SU-DHL-6 (cell line): ENCODE measurements at regions not wholly inside any gene's neighbourhood (a gene's known extent, or its start where the extent isn't known, plus 50 kb on each side); places are given as distances from the start of the nearest gene placed in this dataset.

Experiments
- H2AFZ ChIP-seq: fragments of 200-600 bp; sonication (generic); 2 replicates; pipeline ENCODE4 v1.6.1; 2014; ENCODE audit warnings: low read depth, mild to moderate bottlenecking, moderate library complexity, mixed read lengths, antibody characterized with exemption, low read length; ENCODE audit not compliant: severe bottlenecking
- H3F3A ChIP-seq: fragments of 200-600 bp; shearing (Covaris generic); 2 replicates; pipeline ENCODE4 v1.6.0; 2016; ENCODE audit warnings: antibody characterized with exemption, mild to moderate bottlenecking; ENCODE audit not compliant: insufficient read depth
- H3K27ac ChIP-seq: fragments of 200-600 bp; sonication (generic); 2 replicates; pipeline ENCODE4 v1.5.1; 2016; ENCODE audit warnings: low read depth, mild to moderate bottlenecking, low read length, moderate library complexity, mixed read lengths
- H3K27me3 ChIP-seq: fragments of 200-600 bp; sonication (generic), shearing (Covaris generic); 2 replicates; pipeline ENCODE4 v1.6.0; 2014; ENCODE audit warnings: mild to moderate bottlenecking, low read length
- H3K36me3 ChIP-seq: fragments of 200-600 bp; sonication (generic); 2 replicates; pipeline ENCODE4 v1.6.1; 2014; ENCODE audit warnings: mild to moderate bottlenecking, low read length, mixed read lengths
- H3K4me2 ChIP-seq: fragments of 300-600, 200-600 bp; shearing (Covaris generic), sonication (generic); 2 replicates; pipeline ENCODE4 v1.6.0; 2014; ENCODE audit warnings: low read length, low read depth, mild to moderate bottlenecking; ENCODE audit not compliant: poor library complexity, severe bottlenecking
- H3K4me3 ChIP-seq: fragments of 200-600 bp; sonication (generic); 2 replicates; pipeline ENCODE4 v1.5.1; 2014; ENCODE audit warnings: antibody characterized with exemption, low read length, mild to moderate bottlenecking, mixed read lengths; ENCODE audit not compliant: insufficient read depth, poor library complexity, severe bottlenecking
- H3K79me2 ChIP-seq: fragments of 200-600 bp; sonication (generic); 2 replicates; pipeline ENCODE4 v1.6.1; 2014; ENCODE audit warnings: mild to moderate bottlenecking, low read length, moderate library complexity; ENCODE audit not compliant: insufficient read depth
- H3K9ac ChIP-seq: fragments of 200-600 bp; sonication (generic); 2 replicates; pipeline ENCODE4 v1.7.0; 2014; ENCODE audit warnings: mild to moderate bottlenecking, low read length
- H3K9me2 ChIP-seq: fragments of 200-600 bp; sonication (generic); replicated peaks from 2 replicates; pipeline ENCODE4 v1.6.1; 2014; ENCODE audit warnings: low read length; ENCODE audit not compliant: insufficient read depth
- H3K9me3 ChIP-seq: fragments of 200-600 bp; sonication (generic); 2 replicates; pipeline ENCODE4 v1.6.1; 2014; ENCODE audit warnings: low read length, mixed read lengths; ENCODE audit not compliant: insufficient read depth
- H4K20me1 ChIP-seq: fragments of 200-600 bp; sonication (generic); 2 replicates; pipeline ENCODE4 v1.6.1; 2014; ENCODE audit warnings: low read depth, mild to moderate bottlenecking, antibody characterized with exemption, low read length, moderate library complexity, mixed read lengths
- CTCF ChIP-seq: fragments of 200-600 bp; sonication (generic); IDR thresholded peaks from one replicate; pipeline ENCODE4 v1.5.1; 2017; ENCODE audit warnings: antibody characterized with exemption, mild to moderate bottlenecking, low read length, moderate library complexity; ENCODE audit not compliant: insufficient read depth, poor library complexity, severe bottlenecking
- EZH2phosphoT487 ChIP-seq: fragments of 200-600 bp; sonication (generic), shearing (Covaris generic); conservative IDR thresholded peaks from 2 replicates; pipeline ENCODE4 v1.6.1; 2018; ENCODE audit warnings: mild to moderate bottlenecking, antibody characterized with exemption, low read length, moderate library complexity, mixed read lengths

DNA sequence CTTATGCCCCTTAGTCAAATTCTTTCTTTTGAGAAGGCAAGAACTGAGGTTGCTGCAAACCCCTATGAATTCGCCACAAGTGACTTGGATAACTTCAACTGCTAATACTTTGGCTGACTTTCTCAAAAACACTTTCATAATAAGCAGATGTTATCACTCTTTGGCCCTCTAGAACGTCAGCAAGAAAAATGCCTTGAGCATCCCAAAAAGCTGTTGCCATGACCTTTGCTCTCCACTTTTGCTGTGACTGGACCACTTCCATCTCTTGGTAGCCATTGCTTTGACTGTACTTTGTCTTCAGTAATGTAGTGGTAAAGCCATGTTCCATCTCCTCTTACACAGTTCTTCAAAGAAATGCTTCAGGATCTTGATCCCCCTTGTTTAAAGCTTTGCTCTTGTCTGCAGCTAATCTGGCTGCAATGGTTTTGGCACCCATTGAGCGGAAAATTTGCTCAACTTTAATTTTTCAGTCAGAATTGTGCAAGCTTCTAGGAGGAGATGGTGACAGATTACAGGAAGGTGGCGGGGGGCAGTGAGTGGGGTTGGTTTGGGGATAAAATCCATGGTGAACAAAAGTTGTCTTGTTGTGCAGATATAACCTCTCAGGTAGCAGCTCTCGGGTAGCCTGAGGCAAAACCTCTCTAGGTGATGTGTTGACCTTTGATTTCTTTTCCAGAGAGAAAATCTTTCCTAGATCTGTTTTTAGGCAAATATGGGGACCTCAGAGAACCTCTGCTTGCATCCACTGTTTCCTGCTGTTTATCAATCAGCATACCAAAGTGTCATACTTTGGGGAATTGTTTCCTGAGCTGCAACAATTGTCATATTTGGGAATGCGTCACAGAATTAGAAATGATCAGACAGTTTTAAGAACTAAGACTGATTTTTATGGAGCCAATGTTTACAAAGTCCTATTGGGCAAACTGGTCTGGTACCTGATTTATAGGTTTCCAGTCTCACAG lies 83.6 kb downstream of the CCR1 start:
- no peaks in the 10 kb centered on the region for H3K79me2 ChIP-seq
- H3K4me3 ChIP-seq, result no peak overlapping the region
- H4K20me1 ChIP-seq, result no peaks in the 10 kb centered on the region
- no peak for TF ChIP-seq CTCF
- no peaks in the 10 kb centered on the region for H3F3A ChIP-seq
- H3K9me3 ChIP-seq, result no peaks in the 10 kb centered on the region
- no peak overlapping the region for H3K4me2 ChIP-seq
- H3K36me3 ChIP-seq, result no peaks in the 10 kb centered on the region
- no peaks in the 10 kb centered on the region for H3K9me2 ChIP-seq
- no peaks in the 10 kb centered on the region for H3K27me3 ChIP-seq
- no peak overlapping the region for H3K9ac ChIP-seq
- H3K27ac ChIP-seq, result no peak overlapping the region
- H2AFZ ChIP-seq, result no peak overlapping the region

DNA sequence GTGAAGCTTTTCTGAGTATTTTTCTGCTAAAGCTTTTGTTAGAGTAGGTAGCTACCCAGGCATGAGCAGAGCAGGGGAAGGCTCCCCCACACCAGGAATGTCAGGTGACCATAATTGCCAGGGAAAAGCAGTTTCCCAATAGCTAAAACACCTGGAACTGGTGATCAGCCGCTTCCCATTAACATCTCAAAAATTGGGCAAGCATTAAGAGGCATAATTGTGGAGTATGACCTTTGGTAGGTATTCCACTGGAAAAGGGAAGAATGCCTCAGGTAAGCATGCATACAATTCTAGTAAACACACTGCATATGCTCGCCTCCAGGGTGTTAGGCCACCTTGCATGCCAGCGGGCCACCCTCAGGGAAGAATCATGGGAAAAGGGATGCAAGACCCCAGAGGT lies 84.5 kb downstream of the CCR1 start:
- no peak overlapping the region for H3K4me2 ChIP-seq
- H3K36me3 ChIP-seq, result no peaks in the 10 kb centered on the region
- no peaks in the 10 kb centered on the region for H3F3A ChIP-seq
- no peak overlapping the region for H3K27ac ChIP-seq
- no peaks in the 10 kb centered on the region for H3K27me3 ChIP-seq
- no peaks in the 10 kb centered on the region for H3K79me2 ChIP-seq
- H3K9me2 ChIP-seq, result no peaks in the 10 kb centered on the region
- H3K9me3 ChIP-seq, result no peaks in the 10 kb centered on the region
- TF ChIP-seq CTCF (no peak), EZH2phosphoT487 (no peak)
- H3K9ac ChIP-seq, result no peak overlapping the region
- H2AFZ ChIP-seq, result no peak overlapping the region
- no peak overlapping the region for H3K4me3 ChIP-seq
- H4K20me1 ChIP-seq, result no peaks in the 10 kb centered on the region

DNA sequence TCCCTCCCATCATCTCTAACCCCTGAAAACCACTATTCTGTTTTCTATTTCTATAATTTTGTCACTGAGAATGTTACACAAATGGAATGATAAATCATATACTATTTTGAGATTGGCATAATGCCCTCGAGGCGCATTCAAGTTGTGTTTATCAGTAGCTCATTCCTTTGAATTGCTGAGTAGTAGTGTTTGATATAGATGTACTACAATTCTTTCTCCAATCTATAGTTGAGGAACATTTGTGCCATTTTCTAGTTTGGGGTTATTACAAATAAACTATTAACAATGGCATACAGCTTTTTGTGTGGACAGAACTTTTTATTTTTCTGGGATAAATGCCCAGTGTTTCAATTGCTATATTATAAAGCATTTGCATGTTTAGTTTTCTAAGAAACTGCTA lies 86.0 kb downstream of the CCR1 start:
- H3F3A ChIP-seq, result no peaks in the 10 kb centered on the region
- H4K20me1 ChIP-seq, result no peaks in the 10 kb centered on the region
- no peak overlapping the region for H3K4me3 ChIP-seq
- H3K27me3 ChIP-seq, result no peaks in the 10 kb centered on the region
- H3K9me2 ChIP-seq, result no peaks in the 10 kb centered on the region
- H3K79me2 ChIP-seq, result no peaks in the 10 kb centered on the region
- no peak overlapping the region for H3K27ac ChIP-seq
- no peaks in the 10 kb centered on the region for H3K9me3 ChIP-seq
- TF ChIP-seq CTCF, result no peak
- no peak for TF ChIP-seq EZH2phosphoT487
- no peak overlapping the region for H3K9ac ChIP-seq
- H3K36me3 ChIP-seq, result no peaks in the 10 kb centered on the region
- no peak overlapping the region for H2AFZ ChIP-seq
- no peak overlapping the region for H3K4me2 ChIP-seq
